ENCODE measurements at regions not wholly inside any gene's neighbourhood (a gene's known extent, or its start where the extent isn't known, plus 50 kb on each side); places are given as distances from the start of the nearest gene placed in this dataset.

DNA sequence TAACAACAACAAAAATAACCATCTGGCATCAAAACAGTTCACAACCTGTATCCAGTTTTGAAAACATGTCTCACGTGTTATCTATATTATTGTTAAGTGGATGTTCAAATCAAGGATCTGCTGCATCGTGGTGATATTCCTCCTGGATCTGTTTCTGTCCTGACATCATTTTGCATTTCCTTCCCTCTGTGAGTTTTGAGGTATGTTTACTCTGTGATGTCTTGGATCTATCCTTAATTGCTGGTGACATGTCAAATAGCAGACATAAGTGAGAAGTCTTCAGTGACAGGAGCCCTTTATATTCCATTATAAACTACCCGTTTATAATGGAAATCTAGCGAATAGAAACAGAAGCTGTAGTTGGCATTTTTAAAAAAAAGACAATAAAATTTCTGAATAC, 381.8 kb upstream of the NOX3 start:
- Histone ChIP-seq H3K27me3 (replicated peaks; ENCODE audit: insufficient read depth) (no peaks in the 10 kb centered on the region), H3K9me3 (no peaks in the 10 kb centered on the region), H3K4me3 (no peak overlapping the region), H3K27ac (no peak overlapping the region), H3K36me3 (no peaks in the 10 kb centered on the region), H3K4me1 (ENCODE audit: control insufficient read depth in 1 of 2, low read depth in 2 of 2) (no peaks in the 10 kb centered on the region)
- TF ChIP-seq, protein P1, sequence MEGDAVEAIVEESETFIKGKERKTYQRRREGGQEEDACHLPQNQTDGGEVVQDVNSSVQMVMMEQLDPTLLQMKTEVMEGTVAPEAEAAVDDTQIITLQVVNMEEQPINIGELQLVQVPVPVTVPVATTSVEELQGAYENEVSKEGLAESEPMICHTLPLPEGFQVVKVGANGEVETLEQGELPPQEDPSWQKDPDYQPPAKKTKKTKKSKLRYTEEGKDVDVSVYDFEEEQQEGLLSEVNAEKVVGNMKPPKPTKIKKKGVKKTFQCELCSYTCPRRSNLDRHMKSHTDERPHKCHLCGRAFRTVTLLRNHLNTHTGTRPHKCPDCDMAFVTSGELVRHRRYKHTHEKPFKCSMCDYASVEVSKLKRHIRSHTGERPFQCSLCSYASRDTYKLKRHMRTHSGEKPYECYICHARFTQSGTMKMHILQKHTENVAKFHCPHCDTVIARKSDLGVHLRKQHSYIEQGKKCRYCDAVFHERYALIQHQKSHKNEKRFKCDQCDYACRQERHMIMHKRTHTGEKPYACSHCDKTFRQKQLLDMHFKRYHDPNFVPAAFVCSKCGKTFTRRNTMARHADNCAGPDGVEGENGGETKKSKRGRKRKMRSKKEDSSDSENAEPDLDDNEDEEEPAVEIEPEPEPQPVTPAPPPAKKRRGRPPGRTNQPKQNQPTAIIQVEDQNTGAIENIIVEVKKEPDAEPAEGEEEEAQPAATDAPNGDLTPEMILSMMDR (IDR thresholded peaks at IDR 0.05) = no peak
- ATAC-seq (ENCODE audit: insufficient number of reproducible peaks, low FRiP score, low read depth) = no peak
- no peak for DNase-seq (ENCODE audit: low spot score)

DNA sequence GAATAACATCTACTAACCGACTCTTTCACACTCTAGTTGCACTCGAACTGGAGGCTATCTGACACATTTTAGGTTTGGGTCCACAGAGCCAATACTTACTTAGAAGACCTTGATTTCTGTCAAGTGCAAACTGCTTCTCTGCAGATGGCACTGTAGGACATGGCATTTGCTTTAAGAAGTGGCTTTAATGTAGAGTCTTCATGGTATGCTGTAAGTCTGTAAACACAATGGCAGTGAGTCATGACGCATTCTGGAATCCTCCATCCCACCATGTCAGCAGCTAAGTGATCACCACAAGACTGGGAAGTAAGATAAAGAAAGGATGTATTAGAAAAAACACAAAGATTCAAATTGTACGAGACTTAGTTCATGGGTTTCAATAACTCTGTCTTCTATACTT, 377.0 kb upstream of the NOX3 start:
- DNase-seq (ENCODE audit: low spot score) (no peak), ATAC-seq (ENCODE audit: insufficient number of reproducible peaks, low FRiP score, low read depth) (no peak)
- TF ChIP-seq, protein P1 (IDR thresholded peaks at IDR 0.05) = no peak
- Histone ChIP-seq H3K4me3 (no peak overlapping the region), H3K36me3 (no peaks in the 10 kb centered on the region), H3K4me1 (ENCODE audit: control insufficient read depth in 1 of 2, low read depth in 2 of 2) (no peaks in the 10 kb centered on the region), H3K9me3 (no peaks in the 10 kb centered on the region), H3K27ac (no peak overlapping the region), H3K27me3 (replicated peaks; ENCODE audit: insufficient read depth) (no peaks in the 10 kb centered on the region)

DNA sequence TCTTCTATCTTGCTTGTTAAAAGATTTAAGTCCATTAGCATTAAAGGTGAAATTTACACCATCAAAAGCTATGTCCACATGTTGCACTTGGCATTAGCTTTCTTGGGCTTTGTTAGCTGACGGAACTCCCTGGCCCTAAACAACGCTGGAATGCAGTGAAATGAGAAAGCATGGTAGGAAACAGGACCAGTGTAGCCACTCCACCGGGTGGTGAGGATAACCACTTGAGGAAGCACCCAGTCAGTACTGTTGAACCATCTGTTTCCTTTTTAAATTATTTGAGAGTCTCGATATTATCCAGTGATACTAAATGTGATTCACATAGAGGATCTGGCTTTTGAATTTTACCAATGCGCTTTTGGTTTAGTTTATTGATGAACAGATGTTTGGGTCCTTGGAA, 374.9 kb upstream of the NOX3 start:
- H3K36me3 ChIP-seq = no peaks in the 10 kb centered on the region
- ATAC-seq (ENCODE audit: insufficient number of reproducible peaks, low FRiP score, low read depth) (no peak), DNase-seq (ENCODE audit: low spot score) (no peak)
- TF ChIP-seq, protein P1 (IDR thresholded peaks at IDR 0.05) = no peak
- no peaks in the 10 kb centered on the region for H3K27me3 ChIP-seq (replicated peaks; ENCODE audit: insufficient read depth)
- no peak overlapping the region for H3K4me3 ChIP-seq
- H3K27ac ChIP-seq = no peak overlapping the region
- H3K4me1 ChIP-seq (ENCODE audit: control insufficient read depth in 1 of 2, low read depth in 2 of 2) = no peaks in the 10 kb centered on the region
- no peaks in the 10 kb centered on the region for H3K9me3 ChIP-seq

DNA sequence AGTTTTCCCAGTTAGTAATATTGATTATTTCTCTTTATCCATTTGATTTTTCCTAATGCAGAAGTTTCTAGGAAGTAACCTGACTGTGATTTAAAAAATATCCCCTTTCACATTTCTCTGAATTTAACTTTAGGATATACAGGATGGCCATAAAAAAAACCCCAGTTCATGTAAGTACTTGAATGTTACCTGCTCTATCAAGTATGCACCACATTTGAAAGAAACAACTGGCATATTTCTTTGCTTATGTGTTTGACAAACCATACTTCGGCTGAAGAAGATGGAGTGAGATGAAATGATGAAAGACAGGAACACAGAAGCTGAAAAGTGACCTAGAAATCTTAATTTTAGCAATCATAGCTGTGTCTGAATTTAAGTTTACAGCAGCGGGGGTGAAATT, 374.0 kb upstream of the NOX3 start:
- Histone ChIP-seq H3K4me1 (ENCODE audit: control insufficient read depth in 1 of 2, low read depth in 2 of 2) (no peaks in the 10 kb centered on the region), H3K9me3 (no peaks in the 10 kb centered on the region), H3K27me3 (replicated peaks; ENCODE audit: insufficient read depth) (no peaks in the 10 kb centered on the region), H3K27ac (no peak overlapping the region), H3K4me3 (no peak overlapping the region), H3K36me3 (no peaks in the 10 kb centered on the region)
- TF ChIP-seq, protein P1 (IDR thresholded peaks at IDR 0.05) = no peak
- no peak for ATAC-seq (ENCODE audit: insufficient number of reproducible peaks, low FRiP score, low read depth)
- DNase-seq (ENCODE audit: low spot score) = no peak

DNA sequence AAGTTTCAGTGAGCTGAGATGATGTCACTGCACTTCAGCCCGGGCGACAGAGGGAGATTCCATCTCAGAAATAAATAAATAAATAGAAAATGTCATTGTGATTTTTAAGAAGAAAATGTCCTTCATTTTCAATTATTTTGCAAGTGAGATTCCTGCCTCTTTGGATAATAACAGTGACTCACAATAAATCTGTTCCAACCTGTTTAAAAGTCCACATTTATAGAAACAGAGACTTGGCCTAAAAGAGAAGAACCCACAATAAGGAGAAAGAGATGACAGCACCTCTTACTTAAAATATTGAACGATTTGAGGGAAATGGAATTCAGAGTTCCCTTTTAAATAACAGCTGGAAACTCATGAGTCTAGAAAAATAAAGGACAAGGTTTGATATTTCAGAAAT, 373.4 kb upstream of the NOX3 start:
- TF ChIP-seq, protein P1 (IDR thresholded peaks at IDR 0.05) = no peak
- DNase-seq (ENCODE audit: low spot score) (no peak), ATAC-seq (ENCODE audit: insufficient number of reproducible peaks, low FRiP score, low read depth) (no peak)
- H3K36me3 ChIP-seq = no peaks in the 10 kb centered on the region
- no peak overlapping the region for H3K27ac ChIP-seq
- H3K4me3 ChIP-seq = no peak overlapping the region
- H3K27me3 ChIP-seq (replicated peaks; ENCODE audit: insufficient read depth) = no peaks in the 10 kb centered on the region
- H3K9me3 ChIP-seq = no peaks in the 10 kb centered on the region
- no peaks in the 10 kb centered on the region for H3K4me1 ChIP-seq (ENCODE audit: control insufficient read depth in 1 of 2, low read depth in 2 of 2)

Data from thoracic aorta (tissue), 2 donors.